ENCODE measurements at regions not wholly inside any gene's neighbourhood (a gene's known extent, or its start where the extent isn't known, plus 50 kb on each side); places are given as distances from the start of the nearest gene placed in this dataset.

DNA sequence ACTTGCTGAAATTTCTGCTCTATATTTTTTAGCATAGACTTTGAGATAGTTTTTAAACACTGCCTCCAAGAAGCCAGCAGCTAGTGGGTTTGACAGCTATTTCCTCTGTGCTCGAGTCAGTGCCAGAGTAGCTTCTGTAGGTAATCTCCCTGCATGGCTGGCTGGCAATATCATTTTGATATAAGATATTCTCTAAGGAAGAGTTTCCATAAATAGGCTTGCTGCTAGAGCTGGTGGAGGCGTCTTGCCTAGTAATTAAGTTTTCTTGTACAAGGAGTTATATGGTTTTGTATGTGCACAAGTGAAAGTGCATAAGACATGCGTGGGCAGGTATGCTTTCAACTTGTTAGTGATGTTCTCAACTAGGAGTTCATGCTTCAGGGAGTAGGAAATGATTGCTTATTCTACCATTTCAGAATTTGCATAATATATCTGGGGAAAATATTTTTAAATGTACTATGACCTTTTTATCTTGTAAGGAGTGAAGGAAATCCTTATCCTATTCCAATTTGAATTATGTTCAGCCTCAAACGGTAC, 74.1 kb upstream of the CCL21 start:
- intact Hi-C loops (cut with DNase I; ENCODE audit: low total_unique reads) = no loop called here
- Histone ChIP-seq H3K27me3 (no peaks in the 10 kb centered on the region), H3K4me1 (no peaks in the 10 kb centered on the region), H3K27ac (no peak overlapping the region), H3K9me3 (no peaks in the 10 kb centered on the region), H3K36me3 (ENCODE audit: low read depth, missing control alignments) (no peaks in the 10 kb centered on the region), H3K4me3 (no peak overlapping the region)
- no peak for DNase-seq
- TF ChIP-seq, protein P1, sequence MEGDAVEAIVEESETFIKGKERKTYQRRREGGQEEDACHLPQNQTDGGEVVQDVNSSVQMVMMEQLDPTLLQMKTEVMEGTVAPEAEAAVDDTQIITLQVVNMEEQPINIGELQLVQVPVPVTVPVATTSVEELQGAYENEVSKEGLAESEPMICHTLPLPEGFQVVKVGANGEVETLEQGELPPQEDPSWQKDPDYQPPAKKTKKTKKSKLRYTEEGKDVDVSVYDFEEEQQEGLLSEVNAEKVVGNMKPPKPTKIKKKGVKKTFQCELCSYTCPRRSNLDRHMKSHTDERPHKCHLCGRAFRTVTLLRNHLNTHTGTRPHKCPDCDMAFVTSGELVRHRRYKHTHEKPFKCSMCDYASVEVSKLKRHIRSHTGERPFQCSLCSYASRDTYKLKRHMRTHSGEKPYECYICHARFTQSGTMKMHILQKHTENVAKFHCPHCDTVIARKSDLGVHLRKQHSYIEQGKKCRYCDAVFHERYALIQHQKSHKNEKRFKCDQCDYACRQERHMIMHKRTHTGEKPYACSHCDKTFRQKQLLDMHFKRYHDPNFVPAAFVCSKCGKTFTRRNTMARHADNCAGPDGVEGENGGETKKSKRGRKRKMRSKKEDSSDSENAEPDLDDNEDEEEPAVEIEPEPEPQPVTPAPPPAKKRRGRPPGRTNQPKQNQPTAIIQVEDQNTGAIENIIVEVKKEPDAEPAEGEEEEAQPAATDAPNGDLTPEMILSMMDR (IDR thresholded peaks at IDR 0.05) = no peak
- no peak for TF ChIP-seq POLR2A (IDR thresholded peaks at IDR 0.05)
- 56 to 63% methylated on average over 4 of the region's 4 CpGs for WGBS, 2 donors

- intact Hi-C loops (cut with DNase I; ENCODE audit: low total_unique reads) = no loop called here
- H3K4me1 ChIP-seq = no peaks in the 10 kb centered on the region
- H3K4me3 ChIP-seq = no peak overlapping the region
- TF ChIP-seq, protein P1 (IDR thresholded peaks at IDR 0.05) = no peak
- TF ChIP-seq POLR2A (IDR thresholded peaks at IDR 0.05) = no peak
- DNase-seq = no peak
- H3K9me3 ChIP-seq = no peaks in the 10 kb centered on the region
- H3K27ac ChIP-seq = no peak overlapping the region
- H3K36me3 ChIP-seq (ENCODE audit: low read depth, missing control alignments) = no peaks in the 10 kb centered on the region
- no peaks in the 10 kb centered on the region for H3K27me3 ChIP-seq
- 76 to 94% methylated on average over 2 of the region's 2 CpGs for WGBS, 2 donors
These were observed 72.4 kb upstream of the CCL21 start for GRCh38 chr9:34782372-34782771.

DNA sequence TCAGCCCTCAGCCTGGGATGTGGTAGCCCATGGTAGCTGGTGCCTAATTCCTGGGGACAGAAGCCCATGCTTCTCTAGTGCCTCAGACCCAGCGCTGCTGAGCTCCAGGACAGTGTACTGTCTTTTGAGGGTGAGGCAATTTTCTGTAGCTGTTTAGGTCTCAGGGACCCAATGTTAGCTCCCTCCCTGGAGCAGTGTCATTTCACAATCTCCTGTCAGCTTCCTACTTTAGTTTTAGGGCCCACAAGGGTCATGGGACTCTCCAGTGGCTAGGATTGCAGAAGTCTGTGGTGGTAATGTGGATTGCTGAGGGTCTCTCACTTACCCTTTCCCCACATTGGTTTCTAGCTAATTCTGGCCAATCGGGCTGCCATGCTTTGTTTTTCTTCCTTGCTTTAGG, 67.7 kb upstream of the CCL21 start:
- DNase-seq = no peak
- intact Hi-C loops (cut with DNase I; ENCODE audit: low total_unique reads) = no loop called here
- 89 to 92% methylated on average over 2 of the region's 2 CpGs for WGBS, 2 donors
- TF ChIP-seq, protein P1 (IDR thresholded peaks at IDR 0.05) = no peak
- no peak for TF ChIP-seq POLR2A (IDR thresholded peaks at IDR 0.05)
- no peaks in the 10 kb centered on the region for H3K27me3 ChIP-seq
- H3K27ac ChIP-seq = no peak overlapping the region
- H3K4me3 ChIP-seq = no peak overlapping the region
- H3K36me3 ChIP-seq (ENCODE audit: low read depth, missing control alignments) = no peaks in the 10 kb centered on the region
- no peaks in the 10 kb centered on the region for H3K4me1 ChIP-seq
- no peaks in the 10 kb centered on the region for H3K9me3 ChIP-seq

- DNase-seq = no peak
- Histone ChIP-seq H3K4me1 (no peaks in the 10 kb centered on the region), H3K27ac (no peak overlapping the region), H3K4me3 (no peak overlapping the region), H3K27me3 (no peaks in the 10 kb centered on the region), H3K9me3 (no peaks in the 10 kb centered on the region), H3K36me3 (ENCODE audit: low read depth, missing control alignments) (no peaks in the 10 kb centered on the region)
- no peak for TF ChIP-seq POLR2A (IDR thresholded peaks at IDR 0.05)
- TF ChIP-seq, protein P1 (IDR thresholded peaks at IDR 0.05) = no peak
- intact Hi-C loops (cut with DNase I; ENCODE audit: low total_unique reads) = no loop called here
- WGBS, 2 donors = 59 to 64% methylated on average over 1 of the region's 1 CpG
These were observed 64.0 kb upstream of the CCL21 start for GRCh38 chr9:34773955-34774354.

GRCh38 chr9:34773306-34773910, 63.5 kb upstream of the CCL21 start:
- Histone ChIP-seq H3K36me3 (ENCODE audit: low read depth, missing control alignments) (no peaks in the 10 kb centered on the region), H3K4me1 (no peaks in the 10 kb centered on the region), H3K27me3 (no peaks in the 10 kb centered on the region), H3K4me3 (no peak overlapping the region), H3K9me3 (no peaks in the 10 kb centered on the region), H3K27ac (no peak overlapping the region)
- intact Hi-C loops (cut with DNase I; ENCODE audit: low total_unique reads) = no loop called here
- 40 to 46% methylated on average over 4 of the region's 4 CpGs for WGBS, 2 donors
- TF ChIP-seq, protein P1 (IDR thresholded peaks at IDR 0.05) = no peak
- DNase-seq = no peak

All from testis (tissue), 2 donors.